ENCODE measurements at regions not wholly inside any gene's neighbourhood (a gene's known extent, or its start where the extent isn't known, plus 50 kb on each side); places are given as distances from the start of the nearest gene placed in this dataset.

- TF ChIP-seq CTCF (conservative IDR thresholded peaks at IDR 0.05) (no peak), ZFX (IDR thresholded peaks at IDR 0.05) (no peak)
These were observed 406.1 kb upstream of the FZD8 start for GRCh38 chr10:36048236-36048635.

Data from C4-2B (cell line).